ENCODE measurements at regions not wholly inside any gene's neighbourhood (a gene's known extent, or its start where the extent isn't known, plus 50 kb on each side); places are given as distances from the start of the nearest gene placed in this dataset.

GRCh38 chr11:33452836-33453624, 195.8 kb downstream of the HIPK3 start:
- no peak for TF ChIP-seq CTCF (IDR thresholded peaks at IDR 0.05 in 4 of 5, conservative IDR thresholded peaks at IDR 0.05 in 1 of 5)
- TF ChIP-seq POLR2A (IDR thresholded peaks at IDR 0.05), result no peak

Data from gastrocnemius medialis (tissue), 4 donors.